PFSK-1 (cell line): ENCODE measurements at regions not wholly inside any gene's neighbourhood (a gene's known extent, or its start where the extent isn't known, plus 50 kb on each side); places are given as distances from the start of the nearest gene placed in this dataset.

Source experiments
- FOXP2 ChIP-seq: optimal IDR thresholded peaks from 2 replicates; pipeline ENCODE3; 2011; ENCODE audit warnings: borderline replicate concordance, control low read depth, inconsistent platforms; ENCODE audit not compliant: insufficient read depth; ENCODE audit errors: extremely low read length, extremely low read depth
- POLR2AphosphoS5 ChIP-seq: IDR thresholded peaks from 2 replicates; pipeline ENCODE4 v1.6.1; 2012; ENCODE audit warnings: low read depth, mild to moderate bottlenecking, control low read depth, low read length, moderate library complexity
- SIN3A ChIP-seq: IDR thresholded peaks from 2 replicates; pipeline ENCODE4 v1.6.1; 2012; ENCODE audit warnings: mild to moderate bottlenecking, low read length, moderate library complexity, borderline replicate concordance; ENCODE audit not compliant: insufficient read depth
- TAF1 ChIP-seq: IDR thresholded peaks from 2 replicates; pipeline ENCODE4 v1.6.1; 2012; ENCODE audit warnings: low read length, control low read depth, borderline replicate concordance; ENCODE audit not compliant: insufficient read depth
- TF ChIP-seq, protein P1 (sequence below), 2 experiments: IDR thresholded peaks; 2 replicates each; pipeline versions ENCODE4 v1.6.1 to v1.8.0; 2011 to 2012; ENCODE audit warnings: low read depth in 2 of 2, low read length in 2 of 2, control low read depth in 1 of 2, inconsistent platforms in 1 of 2, mild to moderate bottlenecking in 1 of 2, moderate library complexity in 1 of 2; ENCODE audit not compliant: insufficient read depth in 1 of 2

DNA sequence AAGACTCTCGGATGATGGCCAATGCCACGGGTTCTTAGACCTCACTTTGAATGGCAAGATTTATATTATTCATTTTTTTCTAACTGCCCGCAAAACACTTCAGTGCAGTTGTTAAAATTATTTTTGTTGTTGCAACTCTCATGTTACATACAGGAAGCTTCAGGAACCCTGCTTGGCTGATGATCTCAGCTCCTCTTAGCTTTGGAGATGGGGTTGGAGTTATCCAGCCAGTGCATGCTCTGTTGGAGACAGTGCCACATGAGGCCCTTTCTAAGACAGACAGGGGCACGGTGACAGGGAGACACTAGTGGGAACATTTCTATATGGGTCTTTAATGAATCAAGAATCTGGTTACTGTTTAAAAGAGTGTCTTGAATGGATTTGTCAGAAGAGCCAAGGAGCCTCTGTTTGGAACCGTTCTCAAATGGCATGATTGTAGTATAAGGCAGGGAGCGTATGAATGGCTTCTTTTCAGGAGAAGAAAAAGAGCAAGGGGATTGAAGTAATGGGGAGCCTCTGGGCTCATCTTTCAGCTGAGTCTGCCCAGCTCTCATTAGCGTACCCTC, 61.9 kb upstream of the ENPP6 start:
- TF ChIP-seq POLR2AphosphoS5 (no peak), FOXP2 (no peak), SIN3A (no peak)

DNA sequence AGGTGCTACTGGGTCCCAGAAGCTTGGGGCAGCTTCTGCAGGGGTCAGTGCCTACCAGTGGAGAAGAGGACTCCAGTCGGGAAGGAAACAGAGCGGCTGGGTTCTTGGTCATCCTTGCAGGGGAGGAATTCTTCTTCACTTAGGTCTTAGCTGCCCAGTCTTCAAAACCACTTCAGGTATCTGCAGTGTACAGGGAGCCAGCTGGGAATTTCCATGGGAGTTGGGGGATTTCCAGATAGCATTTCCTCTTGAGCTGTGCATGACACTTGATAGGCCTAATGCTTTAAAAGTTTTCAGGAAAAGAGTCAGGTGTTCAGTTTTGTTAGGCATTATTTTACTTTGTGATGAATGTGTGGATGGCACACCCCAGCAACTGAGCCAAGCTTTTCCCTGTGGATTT, 58.1 kb upstream of the ENPP6 start:
- TF ChIP-seq FOXP2, result no peak
- TF ChIP-seq, protein P1, sequence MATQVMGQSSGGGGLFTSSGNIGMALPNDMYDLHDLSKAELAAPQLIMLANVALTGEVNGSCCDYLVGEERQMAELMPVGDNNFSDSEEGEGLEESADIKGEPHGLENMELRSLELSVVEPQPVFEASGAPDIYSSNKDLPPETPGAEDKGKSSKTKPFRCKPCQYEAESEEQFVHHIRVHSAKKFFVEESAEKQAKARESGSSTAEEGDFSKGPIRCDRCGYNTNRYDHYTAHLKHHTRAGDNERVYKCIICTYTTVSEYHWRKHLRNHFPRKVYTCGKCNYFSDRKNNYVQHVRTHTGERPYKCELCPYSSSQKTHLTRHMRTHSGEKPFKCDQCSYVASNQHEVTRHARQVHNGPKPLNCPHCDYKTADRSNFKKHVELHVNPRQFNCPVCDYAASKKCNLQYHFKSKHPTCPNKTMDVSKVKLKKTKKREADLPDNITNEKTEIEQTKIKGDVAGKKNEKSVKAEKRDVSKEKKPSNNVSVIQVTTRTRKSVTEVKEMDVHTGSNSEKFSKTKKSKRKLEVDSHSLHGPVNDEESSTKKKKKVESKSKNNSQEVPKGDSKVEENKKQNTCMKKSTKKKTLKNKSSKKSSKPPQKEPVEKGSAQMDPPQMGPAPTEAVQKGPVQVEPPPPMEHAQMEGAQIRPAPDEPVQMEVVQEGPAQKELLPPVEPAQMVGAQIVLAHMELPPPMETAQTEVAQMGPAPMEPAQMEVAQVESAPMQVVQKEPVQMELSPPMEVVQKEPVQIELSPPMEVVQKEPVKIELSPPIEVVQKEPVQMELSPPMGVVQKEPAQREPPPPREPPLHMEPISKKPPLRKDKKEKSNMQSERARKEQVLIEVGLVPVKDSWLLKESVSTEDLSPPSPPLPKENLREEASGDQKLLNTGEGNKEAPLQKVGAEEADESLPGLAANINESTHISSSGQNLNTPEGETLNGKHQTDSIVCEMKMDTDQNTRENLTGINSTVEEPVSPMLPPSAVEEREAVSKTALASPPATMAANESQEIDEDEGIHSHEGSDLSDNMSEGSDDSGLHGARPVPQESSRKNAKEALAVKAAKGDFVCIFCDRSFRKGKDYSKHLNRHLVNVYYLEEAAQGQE (IDR thresholded peaks at IDR 0.05; ENCODE audit: insufficient read depth in 1 of 2, low read depth in 2 of 2, low read length in 2 of 2), result no peak
- no peak for TF ChIP-seq TAF1
- no peak for TF ChIP-seq SIN3A
- TF ChIP-seq POLR2AphosphoS5, result no peak

DNA sequence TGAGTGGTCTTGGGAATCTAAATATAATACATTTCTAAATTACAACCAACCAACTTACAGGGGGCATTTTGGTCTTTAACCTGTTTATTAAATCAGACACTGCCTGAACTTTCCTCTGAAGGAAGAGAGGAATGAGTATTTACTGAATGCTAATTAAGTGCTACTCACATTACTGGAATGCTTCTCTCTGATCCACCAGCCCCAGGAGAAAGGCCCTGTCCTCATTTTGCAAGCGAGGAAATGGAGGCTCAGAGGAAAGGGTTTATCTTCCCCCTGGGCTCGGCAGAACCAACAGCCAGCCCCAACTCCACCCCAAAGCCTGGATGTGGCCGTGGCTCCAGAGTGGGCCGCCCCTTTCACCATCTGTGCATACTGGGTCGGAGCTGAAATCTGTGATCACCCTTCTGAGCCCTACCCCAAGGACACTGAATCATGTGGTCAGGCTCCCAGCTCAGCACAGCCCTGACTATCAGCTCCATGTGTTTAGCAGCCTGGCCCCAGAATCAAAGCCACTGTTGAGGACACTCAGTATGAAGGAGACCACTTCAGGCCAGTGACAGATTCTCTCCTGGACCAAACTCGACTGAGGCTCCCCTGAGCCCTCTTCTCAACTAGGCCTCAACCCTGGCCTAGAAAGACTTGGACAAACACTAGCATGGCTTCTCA, 56.7 kb upstream of the ENPP6 start:
- TF ChIP-seq POLR2AphosphoS5, result no peak
- no peak for TF ChIP-seq SIN3A
- TF ChIP-seq TAF1, result no peak
- TF ChIP-seq, protein P1 (IDR thresholded peaks at IDR 0.05; ENCODE audit: insufficient read depth in 1 of 2, low read depth in 2 of 2, low read length in 2 of 2), result no peak
- TF ChIP-seq FOXP2, result no peak

GRCh38 chr4:184273166-184274147, 55.8 kb upstream of the ENPP6 start:
- no peak for TF ChIP-seq SIN3A
- TF ChIP-seq TAF1, result no peak

DNA sequence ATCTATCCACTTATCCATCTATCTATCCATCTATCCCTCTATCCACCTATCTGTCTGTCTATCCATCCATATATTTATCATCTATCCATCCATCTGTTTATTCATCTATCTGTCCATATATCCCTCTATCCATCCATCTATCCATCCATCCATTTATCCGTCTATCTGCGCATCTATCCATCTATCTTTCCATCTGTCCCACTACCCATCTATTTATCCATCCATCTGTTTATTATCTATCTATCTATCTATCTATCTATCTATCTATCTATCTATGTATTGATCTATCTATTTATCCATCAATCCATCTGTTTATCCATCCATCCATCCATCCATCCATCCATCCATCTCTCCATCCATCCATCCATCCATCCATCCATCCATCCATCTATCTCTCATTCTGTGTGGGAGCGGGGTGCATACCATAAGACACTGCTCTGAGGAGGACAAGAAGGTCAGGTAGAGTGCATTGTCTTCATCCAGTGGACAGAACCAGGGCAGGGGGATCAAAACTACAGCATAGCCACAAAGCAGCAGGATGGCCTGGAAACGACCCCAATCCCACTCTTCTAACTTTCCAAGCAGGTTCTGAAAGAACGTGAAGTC, 53.2 kb upstream of the ENPP6 start:
- TF ChIP-seq POLR2AphosphoS5 (no peak), SIN3A (no peak), FOXP2 (no peak), TAF1 (no peak)
- TF ChIP-seq, protein P1 (IDR thresholded peaks at IDR 0.05; ENCODE audit: insufficient read depth in 1 of 2, low read depth in 2 of 2, low read length in 2 of 2), result no peak
